AG10803 (cell line): ENCODE measurements at regions not wholly inside any gene's neighbourhood (a gene's known extent, or its start where the extent isn't known, plus 50 kb on each side); places are given as distances from the start of the nearest gene placed in this dataset.

Experiments
- DNase-seq: peaks from one replicate; pipeline ENCODE4 v3.0.0; 2010; ENCODE audit warnings: low read depth
- H3K4me3 ChIP-seq: 2 replicates; pipeline ENCODE4 v1.5.1; 2011; ENCODE audit warnings: mild to moderate bottlenecking, low read length, control low read depth
- CTCF ChIP-seq: conservative IDR thresholded peaks from 2 replicates; pipeline ENCODE4 v1.5.1; 2011; ENCODE audit warnings: mild to moderate bottlenecking, low read length, control low read depth, inconsistent platforms

- no peak for TF ChIP-seq CTCF
- H3K4me3 ChIP-seq, result no peak overlapping the region
- DNase-seq, result no peak
Observed at GRCh38 chr6:166228839-166229528, 61.3 kb upstream of the TBXT start.

DNA sequence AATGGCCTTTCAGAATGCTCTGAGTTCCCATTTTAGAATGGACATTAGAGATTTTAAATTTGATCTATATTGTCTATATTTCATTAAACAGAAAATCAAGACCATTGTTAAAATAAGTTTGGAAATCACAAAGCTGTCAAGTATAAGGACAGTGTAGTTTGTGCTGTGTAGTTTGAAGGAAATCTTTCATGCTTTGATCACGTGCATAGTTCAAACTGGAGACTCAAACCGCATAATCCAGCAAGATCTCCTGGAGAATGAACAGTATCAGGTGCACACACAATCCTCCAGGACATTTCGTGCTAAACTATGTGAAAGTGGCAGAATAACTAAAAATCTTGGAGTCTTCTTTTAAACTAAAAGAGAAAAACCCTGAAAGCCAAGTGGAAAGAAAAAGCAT, 60.8 kb upstream of the TBXT start:
- H3K4me3 ChIP-seq, result no peak overlapping the region
- TF ChIP-seq CTCF, result no peak
- no peak for DNase-seq

DNA sequence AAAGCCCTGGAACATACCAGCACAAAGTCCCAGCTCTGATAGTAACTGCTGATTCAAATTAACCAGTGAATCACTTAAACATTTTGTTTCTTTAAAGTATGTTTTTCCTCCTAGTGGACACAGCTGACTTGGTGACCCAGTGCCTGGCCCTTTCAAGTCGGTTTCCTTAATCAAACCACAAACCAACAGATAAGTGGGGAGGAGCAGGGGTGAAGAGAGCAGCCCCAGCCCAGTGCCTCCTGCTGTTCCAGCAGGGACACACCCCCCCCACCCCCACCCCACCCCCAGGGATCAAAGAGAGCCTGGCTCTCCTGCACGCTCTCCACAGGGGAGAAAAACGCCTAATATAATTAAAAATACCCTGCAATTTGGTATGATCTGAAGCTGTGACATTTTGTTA, 55.4 kb upstream of the TBXT start:
- TF ChIP-seq CTCF, result no peak
- no peak for DNase-seq
- H3K4me3 ChIP-seq, result no peak overlapping the region

DNA sequence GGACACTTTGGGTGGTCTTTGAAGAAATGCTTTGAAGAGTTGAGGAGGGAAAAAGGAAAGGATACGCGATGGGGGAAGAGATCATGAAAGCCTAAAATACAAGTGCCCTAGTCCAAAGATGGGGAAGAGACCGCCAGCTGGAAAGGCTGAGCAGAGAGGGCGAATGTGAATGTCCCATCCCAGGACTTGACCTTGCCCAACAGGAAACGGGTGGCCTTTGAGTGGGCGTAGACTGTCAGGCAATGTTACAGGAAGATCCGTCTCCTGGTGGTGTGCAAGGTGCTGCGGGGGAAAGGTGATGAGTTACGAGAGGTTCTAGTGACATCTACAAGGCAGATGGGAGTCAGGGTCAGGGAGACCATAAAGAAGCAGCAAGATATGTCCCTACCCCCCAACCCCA, 55.0 kb upstream of the TBXT start:
- no peak for TF ChIP-seq CTCF
- H3K4me3 ChIP-seq, result no peak overlapping the region
- no peak for DNase-seq

DNA sequence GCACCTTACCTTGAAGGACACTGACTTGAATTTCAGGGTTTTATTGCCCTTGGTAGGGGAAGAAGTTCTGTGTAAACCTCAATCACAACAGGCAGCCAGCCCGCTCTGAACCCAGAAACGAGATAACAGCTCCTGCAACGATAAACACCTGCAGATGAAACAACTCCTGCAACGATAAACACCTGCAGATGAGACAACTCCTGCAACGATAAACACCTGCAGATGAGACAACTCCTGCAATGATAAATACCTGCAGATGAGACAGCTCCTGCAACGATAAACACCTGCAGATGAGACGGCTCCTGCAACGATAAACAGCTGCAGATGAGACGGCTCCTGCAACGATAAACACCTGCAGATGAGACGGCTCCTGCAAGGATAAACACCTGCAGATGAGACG, 54.0 kb upstream of the TBXT start:
- no peak for DNase-seq
- H3K4me3 ChIP-seq, result no peak overlapping the region
- no peak for TF ChIP-seq CTCF

DNA sequence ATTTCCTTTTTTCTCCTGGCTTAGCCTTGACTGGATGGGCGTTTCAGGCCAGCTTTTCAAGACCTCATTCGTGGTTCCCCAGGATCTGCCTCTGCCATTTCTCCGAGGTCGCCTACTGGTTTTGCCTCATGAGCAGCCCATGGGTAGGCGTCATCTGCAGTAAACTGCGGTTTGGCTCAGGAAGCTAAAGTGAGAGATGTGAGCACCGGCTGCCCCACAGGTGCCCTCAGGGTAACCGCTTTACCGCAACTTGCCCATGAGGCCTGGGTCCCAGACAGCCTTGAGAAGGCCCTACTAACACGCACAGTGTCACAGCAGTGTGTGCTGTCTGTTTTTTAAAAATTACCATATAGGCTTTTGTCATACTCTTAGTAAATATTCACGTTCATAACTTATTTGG, 53.4 kb upstream of the TBXT start:
- DNase-seq, result no peak
- H3K4me3 ChIP-seq, result no peak overlapping the region
- no peak for TF ChIP-seq CTCF
